Omental fat pad (tissue), 3 donors: ENCODE measurements at regions not wholly inside any gene's neighbourhood (a gene's known extent, or its start where the extent isn't known, plus 50 kb on each side); places are given as distances from the start of the nearest gene placed in this dataset.

Source experiments
- ATAC-seq: fragments of 150-250 bp; one replicate; pipeline ENCODE4 v1.9.1; 2016; ENCODE audit warnings: mild to moderate bottlenecking, moderate library complexity; ENCODE audit not compliant: low FRiP score
- DNase-seq: peaks from one replicate; pipeline ENCODE4 v3.0.0-alpha.2; 2019; ENCODE audit warnings: low spot score
- TF ChIP-seq, protein P1 (sequence below), 3 donors: fragments of 450-650 bp; IDR thresholded peaks; one replicate each; pipeline ENCODE4 v1.5.1; 2016 to 2017; ENCODE audit warnings: antibody characterized with exemption in 3 of 3, mild to moderate bottlenecking in 3 of 3, moderate library complexity in 2 of 3

DNA sequence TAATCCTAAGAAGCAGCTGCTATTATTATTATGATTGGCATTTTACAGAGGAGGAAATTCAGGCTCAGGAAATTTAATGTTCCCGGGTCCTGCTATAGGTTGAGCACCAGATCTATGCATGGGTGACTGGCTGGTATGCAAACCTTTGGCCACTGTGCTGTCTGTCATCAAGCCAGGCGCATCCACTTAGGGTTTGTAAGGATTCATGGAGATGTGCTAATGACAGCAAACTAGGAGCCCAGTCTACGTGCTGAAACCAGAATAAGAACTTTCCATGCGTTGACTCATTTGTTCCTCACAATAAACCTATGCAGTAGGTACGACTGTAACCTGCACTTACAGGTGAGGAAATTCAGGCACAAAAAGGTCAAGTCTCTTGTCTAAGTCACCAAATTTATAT is 64.5 kb upstream of the ZMIZ1 start:
- TF ChIP-seq, protein P1, sequence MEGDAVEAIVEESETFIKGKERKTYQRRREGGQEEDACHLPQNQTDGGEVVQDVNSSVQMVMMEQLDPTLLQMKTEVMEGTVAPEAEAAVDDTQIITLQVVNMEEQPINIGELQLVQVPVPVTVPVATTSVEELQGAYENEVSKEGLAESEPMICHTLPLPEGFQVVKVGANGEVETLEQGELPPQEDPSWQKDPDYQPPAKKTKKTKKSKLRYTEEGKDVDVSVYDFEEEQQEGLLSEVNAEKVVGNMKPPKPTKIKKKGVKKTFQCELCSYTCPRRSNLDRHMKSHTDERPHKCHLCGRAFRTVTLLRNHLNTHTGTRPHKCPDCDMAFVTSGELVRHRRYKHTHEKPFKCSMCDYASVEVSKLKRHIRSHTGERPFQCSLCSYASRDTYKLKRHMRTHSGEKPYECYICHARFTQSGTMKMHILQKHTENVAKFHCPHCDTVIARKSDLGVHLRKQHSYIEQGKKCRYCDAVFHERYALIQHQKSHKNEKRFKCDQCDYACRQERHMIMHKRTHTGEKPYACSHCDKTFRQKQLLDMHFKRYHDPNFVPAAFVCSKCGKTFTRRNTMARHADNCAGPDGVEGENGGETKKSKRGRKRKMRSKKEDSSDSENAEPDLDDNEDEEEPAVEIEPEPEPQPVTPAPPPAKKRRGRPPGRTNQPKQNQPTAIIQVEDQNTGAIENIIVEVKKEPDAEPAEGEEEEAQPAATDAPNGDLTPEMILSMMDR (IDR thresholded peaks at IDR 0.05) = no peak
- DNase-seq (no peak), ATAC-seq (no peak)

DNA sequence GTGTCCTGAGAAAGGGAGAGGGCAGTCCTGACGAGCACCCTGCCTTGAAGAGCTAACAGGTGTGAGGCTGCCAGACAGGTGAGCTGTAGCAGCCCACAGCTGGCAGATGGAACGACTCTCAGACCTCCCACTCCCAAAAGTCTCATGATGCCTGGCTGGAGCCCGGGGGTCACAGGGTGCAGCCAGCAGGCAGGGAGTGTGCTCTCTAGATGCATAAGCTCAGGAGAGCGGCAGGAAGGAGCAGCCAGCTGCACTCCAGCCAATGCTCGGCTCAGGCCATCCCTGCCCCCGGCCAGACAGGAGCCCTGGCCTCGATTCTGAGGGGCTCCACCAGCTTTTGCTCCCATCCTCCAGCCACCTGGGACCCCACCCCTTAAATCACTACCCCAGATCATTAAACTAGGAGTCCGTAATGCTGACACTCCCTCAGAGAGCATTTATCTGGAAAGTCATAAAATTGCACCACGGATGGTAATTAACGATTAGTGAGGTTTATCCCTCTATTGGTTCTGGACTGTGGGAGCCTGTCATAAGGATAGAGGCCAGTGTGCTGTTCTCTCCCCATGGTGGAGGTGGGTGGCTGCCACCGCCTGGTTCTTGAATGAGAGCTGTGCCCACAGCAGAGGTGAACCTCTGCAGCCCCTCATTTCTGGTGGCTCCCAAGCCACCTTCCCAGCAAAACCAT is 63.5 kb upstream of the ZMIZ1 start:
- no peak for DNase-seq
- no peak for ATAC-seq
- TF ChIP-seq, protein P1 (IDR thresholded peaks at IDR 0.05) = no peak

DNA sequence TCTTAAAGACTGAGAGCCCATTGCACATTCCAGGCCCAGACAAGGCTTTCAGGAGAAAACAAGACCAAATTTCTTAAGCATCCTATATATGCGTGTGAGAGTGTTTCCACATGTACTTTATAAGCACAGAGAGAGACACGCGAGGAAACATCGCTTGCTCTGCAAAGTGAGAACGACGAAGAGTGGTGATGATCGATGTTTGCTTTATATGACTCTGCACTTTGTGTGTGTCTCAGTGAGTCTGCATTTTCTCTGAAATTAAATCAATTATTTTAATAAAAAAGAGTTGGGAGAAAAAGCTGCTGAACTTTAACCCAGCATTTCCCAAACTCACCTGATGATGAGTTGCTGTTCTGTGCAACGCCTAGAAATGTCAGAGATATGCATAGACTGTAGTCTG is 61.7 kb upstream of the ZMIZ1 start:
- DNase-seq (no peak), ATAC-seq (no peak)
- TF ChIP-seq, protein P1 (IDR thresholded peaks at IDR 0.05) = no peak

DNA sequence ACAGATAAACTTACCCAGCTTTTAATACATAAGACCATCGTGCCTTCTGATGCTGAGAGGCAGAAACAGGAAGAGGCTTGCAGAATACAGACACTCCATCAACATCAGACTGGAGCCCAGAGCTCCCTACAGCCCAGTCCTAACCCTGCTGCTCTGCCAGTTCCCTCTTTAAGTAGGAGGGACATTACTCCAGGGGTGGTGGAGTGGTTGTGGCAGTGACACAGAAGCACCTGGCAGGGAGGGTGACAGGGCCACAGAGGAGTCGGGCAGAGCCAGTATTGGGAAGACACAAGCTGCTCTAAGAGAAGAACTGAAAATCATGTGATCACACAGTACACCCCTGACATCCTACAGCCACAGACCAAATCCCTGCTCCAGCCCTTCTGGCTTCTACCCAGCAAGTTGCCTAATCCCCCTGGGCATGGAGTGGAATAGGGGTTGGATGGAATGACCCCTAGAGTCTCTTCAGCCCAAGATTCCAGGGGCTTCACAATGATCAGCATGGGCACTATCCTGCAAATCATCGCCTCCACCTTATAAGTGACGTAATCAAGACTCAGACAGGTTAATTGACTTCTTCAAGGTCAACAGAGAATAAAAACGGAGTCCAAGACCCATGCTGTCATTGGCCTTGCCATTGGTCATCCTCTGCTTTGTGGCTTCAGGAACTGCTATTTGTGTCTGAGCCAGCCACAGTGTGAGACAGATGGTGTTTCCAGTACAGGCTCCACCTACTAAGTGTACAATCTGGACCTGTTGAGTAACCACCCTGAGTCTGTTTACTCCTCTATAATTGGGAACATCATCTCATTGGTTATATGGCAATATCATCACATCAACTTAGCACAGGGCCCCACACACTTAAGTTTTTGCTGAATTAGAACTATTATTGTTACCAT is 61.1 kb upstream of the ZMIZ1 start:
- DNase-seq (no peak), ATAC-seq (peak; percentile 19)
- TF ChIP-seq, protein P1 (IDR thresholded peaks at IDR 0.05) = no peak

DNA sequence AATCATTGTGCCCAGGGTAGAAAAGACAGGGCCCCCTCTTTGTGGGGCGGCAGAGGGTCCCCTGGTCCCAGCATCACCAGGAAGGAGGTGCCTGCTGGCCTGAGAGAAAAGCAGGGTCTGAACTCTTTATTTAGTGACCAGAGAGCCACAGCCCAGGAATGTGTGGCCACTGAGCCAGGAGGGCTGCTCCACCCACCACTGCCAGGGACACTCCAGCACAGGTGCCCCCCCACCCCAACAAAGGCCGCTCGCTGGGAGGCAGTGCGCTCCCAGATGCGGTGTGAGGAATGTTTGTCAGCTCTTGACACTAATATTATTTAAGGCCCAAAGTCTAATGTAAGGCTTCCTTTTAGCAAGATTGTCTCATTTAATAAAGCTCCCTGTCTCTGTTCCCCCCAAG is 59.6 kb upstream of the ZMIZ1 start:
- DNase-seq = no peak
- TF ChIP-seq, protein P1 (IDR thresholded peaks at IDR 0.05) = no peak
- no peak for ATAC-seq

DNA sequence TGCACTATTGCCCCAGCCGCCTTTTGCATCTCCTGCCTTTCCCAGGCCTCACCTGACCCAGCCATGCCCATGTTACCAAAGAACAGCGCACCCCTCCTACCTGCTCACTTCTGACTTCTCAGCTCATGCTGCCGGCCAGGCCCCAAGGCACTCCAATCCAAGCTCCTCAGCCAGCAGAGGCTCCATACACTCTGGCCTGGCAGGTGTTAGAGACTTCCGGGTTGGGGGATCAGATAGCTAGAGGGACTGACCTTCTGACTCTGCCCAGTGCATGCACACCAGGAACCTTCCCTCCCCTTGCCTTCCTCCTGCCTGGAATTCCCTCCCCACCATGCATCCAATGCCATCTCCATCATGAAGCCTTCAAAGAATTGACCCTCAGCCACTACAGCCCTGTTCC is 56.2 kb upstream of the ZMIZ1 start:
- ATAC-seq (no peak), DNase-seq (no peak)
- TF ChIP-seq, protein P1 (IDR thresholded peaks at IDR 0.05) = no peak
